ENCODE measurements at regions not wholly inside any gene's neighbourhood (a gene's known extent, or its start where the extent isn't known, plus 50 kb on each side); places are given as distances from the start of the nearest gene placed in this dataset.
"Not testable (repeated sequence)": the region's sequence is repeated elsewhere in the genome, so short reads cannot be mapped to it uniquely, and the experiment has no call there.

DNA sequence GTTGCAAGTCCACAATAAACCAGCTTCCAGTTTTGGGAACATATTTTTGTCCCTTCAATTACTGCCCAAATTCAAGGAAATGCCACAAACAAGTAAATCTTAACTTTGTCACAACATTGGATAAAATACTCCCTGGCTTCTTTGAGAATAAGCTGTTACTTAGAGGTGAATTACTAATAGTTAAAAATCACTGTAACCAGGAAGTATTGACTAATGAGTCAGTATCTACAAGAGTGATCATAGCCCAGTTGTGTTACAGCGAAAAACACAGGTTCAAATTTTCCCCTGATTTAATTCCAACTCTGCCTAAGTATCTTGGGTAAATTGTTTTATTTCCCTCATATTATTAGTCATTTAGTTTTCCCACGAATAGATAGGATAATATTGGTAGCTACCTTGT, 291.2 kb upstream of the PPARGC1A start:
- DNase-seq: no peak
- ATAC-seq: no peak
- Histone ChIP-seq H3K27me3 (no peaks in the 10 kb centered on the region), H3K4me1 (no peaks in the 10 kb centered on the region), H3K36me3 (replicated peaks in 1 of 2; ENCODE audit: insufficient read depth in 1 of 2, low read depth in 2 of 2) (no peaks in the 10 kb centered on the region), H3K4me3 (no peak overlapping the region), H3K27ac (no peak overlapping the region), H3K9me3 (no peaks in the 10 kb centered on the region)
- TF ChIP-seq POLR2A (IDR thresholded peaks at IDR 0.05): no peak
- TF ChIP-seq, protein P1, sequence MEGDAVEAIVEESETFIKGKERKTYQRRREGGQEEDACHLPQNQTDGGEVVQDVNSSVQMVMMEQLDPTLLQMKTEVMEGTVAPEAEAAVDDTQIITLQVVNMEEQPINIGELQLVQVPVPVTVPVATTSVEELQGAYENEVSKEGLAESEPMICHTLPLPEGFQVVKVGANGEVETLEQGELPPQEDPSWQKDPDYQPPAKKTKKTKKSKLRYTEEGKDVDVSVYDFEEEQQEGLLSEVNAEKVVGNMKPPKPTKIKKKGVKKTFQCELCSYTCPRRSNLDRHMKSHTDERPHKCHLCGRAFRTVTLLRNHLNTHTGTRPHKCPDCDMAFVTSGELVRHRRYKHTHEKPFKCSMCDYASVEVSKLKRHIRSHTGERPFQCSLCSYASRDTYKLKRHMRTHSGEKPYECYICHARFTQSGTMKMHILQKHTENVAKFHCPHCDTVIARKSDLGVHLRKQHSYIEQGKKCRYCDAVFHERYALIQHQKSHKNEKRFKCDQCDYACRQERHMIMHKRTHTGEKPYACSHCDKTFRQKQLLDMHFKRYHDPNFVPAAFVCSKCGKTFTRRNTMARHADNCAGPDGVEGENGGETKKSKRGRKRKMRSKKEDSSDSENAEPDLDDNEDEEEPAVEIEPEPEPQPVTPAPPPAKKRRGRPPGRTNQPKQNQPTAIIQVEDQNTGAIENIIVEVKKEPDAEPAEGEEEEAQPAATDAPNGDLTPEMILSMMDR (IDR thresholded peaks at IDR 0.05): no peak
- WGBS, 2 donors: 36 to 41% methylated on average over 2 of the region's 2 CpGs
- intact Hi-C loops (cut with DNase I): no loop called here

DNA sequence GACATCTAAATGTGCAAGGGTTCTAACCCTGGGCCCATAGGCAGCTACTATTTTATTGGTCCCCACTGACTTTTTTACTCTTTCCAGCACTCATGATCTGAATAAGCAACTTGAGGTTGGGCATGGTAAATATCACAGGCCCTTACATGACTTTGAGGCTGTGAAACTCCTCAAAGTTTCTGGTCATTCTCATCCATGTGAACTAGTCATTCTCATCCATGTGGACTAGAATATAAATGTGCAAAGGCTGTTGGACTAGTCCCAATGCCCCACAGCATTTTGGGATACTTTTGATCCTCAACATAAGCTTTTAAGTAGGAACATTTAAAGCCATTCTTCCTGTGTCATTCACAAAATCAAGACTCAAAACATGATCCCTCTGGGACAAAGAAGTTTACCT, 290.7 kb upstream of the PPARGC1A start:
- Histone ChIP-seq H3K4me1 (no peaks in the 10 kb centered on the region), H3K27me3 (no peaks in the 10 kb centered on the region), H3K4me3 (no peak overlapping the region), H3K27ac (no peak overlapping the region), H3K36me3 (replicated peaks in 1 of 2; ENCODE audit: insufficient read depth in 1 of 2, low read depth in 2 of 2) (no peaks in the 10 kb centered on the region), H3K9me3 (no peaks in the 10 kb centered on the region)
- DNase-seq (no peak), ATAC-seq (no peak)
- TF ChIP-seq POLR2A (IDR thresholded peaks at IDR 0.05): no peak
- TF ChIP-seq, protein P1 (IDR thresholded peaks at IDR 0.05): no peak
- intact Hi-C loops (cut with DNase I): no loop called here

DNA sequence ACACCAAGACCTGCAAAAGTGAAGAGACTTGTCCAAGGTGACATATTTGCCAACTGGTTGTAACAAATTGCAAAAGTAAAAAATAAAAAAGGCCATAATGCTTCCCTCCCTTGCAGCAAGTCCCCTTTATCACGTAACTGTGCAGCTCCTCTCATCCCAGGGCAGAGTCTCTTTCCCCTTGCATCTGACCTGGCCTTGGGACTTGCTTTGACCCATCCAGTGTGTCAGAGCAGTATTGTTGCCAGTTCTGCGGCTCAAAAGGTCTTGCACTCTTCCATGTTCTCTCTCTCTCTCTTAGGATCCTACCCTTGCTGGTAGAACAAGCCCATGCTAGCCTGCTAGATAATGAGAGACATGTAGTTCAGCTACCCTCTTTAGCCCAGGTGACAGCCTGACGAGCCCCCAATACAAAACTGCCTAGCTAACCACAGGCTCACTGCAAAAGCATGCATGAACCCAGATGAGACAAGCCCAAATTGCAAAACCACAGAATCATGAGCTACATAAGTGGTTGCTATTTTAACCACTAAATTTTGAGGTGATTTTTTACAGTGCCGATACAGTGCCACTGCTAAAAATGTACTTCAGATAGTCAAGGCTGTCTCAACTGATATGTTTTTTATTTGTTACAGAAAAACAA, 289.5 kb upstream of the PPARGC1A start:
- WGBS, 2 donors: 53 to 59% methylated on average over 4 of the region's 4 CpGs
- H3K36me3 ChIP-seq (replicated peaks in 1 of 2; ENCODE audit: insufficient read depth in 1 of 2, low read depth in 2 of 2): no peaks in the 10 kb centered on the region
- intact Hi-C loops (cut with DNase I): no loop called here

DNA sequence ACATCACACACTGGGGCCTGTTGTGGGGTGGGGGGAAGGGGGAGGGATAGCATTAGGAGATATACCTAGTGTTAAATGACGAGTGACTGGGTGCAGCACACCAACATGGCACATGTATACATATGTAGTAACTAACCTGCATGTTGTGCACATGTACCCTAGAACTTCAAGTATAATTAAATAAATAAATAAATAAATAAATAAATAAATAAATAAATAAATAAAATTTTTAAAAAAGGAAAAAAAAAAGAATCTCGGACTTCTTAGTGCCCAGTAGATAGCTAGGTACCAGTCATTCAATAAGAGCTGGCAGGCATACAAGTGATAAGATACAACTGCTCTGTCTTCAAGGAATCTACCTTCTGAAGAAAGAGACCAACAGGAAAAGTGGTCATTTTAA, 287.6 kb upstream of the PPARGC1A start:
- DNase-seq; H3K9me3 ChIP-seq; ATAC-seq; H3K4me3 ChIP-seq; intact Hi-C loops (cut with DNase I); H3K27ac ChIP-seq; H3K27me3 ChIP-seq; H3K4me1 ChIP-seq; H3K36me3 ChIP-seq (replicated peaks in 1 of 2; ENCODE audit: insufficient read depth in 1 of 2, low read depth in 2 of 2): not testable (repeated sequence)
- WGBS, 2 donors: 54 to 68% methylated on average over 2 of the region's 2 CpGs

More for the DNA sequence above, 289.5 kb upstream of the PPARGC1A start:
- Histone ChIP-seq H3K27me3 (no peaks in the 10 kb centered on the region), H3K4me3 (no peak overlapping the region), H3K27ac (no peak overlapping the region), H3K4me1 (no peaks in the 10 kb centered on the region), H3K9me3 (no peaks in the 10 kb centered on the region)
- DNase-seq (no peak), ATAC-seq (no peak)
- TF ChIP-seq POLR2A (IDR thresholded peaks at IDR 0.05): no peak
- TF ChIP-seq, protein P1 (IDR thresholded peaks at IDR 0.05): no peak

DNA sequence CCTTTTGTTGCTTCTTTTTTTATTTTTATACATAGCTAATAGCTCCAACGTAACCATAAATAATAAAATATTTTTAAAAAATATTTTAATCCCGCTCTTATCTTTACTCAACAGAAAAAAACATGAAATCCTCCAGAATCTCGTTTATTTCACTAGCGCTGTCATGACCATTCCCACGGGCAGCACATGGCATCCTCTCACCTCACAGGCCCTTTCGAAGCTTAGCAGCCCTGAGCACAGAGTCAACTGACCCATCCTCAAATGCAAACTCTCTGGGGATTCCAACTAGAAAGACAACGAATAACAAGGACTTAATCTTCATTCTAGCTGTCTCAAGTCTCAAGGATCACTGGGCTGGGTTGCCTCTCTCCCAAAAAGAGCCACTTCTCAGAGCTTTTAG, 285.9 kb upstream of the PPARGC1A start:
- no peak for ATAC-seq
- Histone ChIP-seq H3K4me3 (no peak overlapping the region), H3K9me3 (no peaks in the 10 kb centered on the region), H3K27me3 (no peaks in the 10 kb centered on the region), H3K27ac (no peak overlapping the region), H3K36me3 (replicated peaks in 1 of 2; ENCODE audit: insufficient read depth in 1 of 2, low read depth in 2 of 2) (no peaks in the 10 kb centered on the region), H3K4me1 (no peaks in the 10 kb centered on the region)
- DNase-seq: no peak
- TF ChIP-seq, protein P1 (IDR thresholded peaks at IDR 0.05): no peak
- TF ChIP-seq POLR2A (IDR thresholded peaks at IDR 0.05): no peak
- WGBS, 2 donors: 68 to 76% methylated on average over 7 of the region's 7 CpGs
- intact Hi-C loops (cut with DNase I): no loop called here
